Astrocyte (in vitro differentiated cells and primary cell): ENCODE measurements at regions not wholly inside any gene's neighbourhood (a gene's known extent, or its start where the extent isn't known, plus 50 kb on each side); places are given as distances from the start of the nearest gene placed in this dataset.

Experiments
- CTCF ChIP-seq: IDR thresholded peaks from 2 replicates; pipeline ENCODE4 v1.5.1; 2011; ENCODE audit warnings: low read depth, mild to moderate bottlenecking, inconsistent platforms, low read length, moderate library complexity; ENCODE audit not compliant: insufficient read depth
- EZH2 ChIP-seq: IDR thresholded peaks from 2 replicates; pipeline ENCODE4 v1.6.1; 2012; ENCODE audit warnings: mild to moderate bottlenecking, low read length, inconsistent platforms; ENCODE audit not compliant: insufficient read depth

DNA sequence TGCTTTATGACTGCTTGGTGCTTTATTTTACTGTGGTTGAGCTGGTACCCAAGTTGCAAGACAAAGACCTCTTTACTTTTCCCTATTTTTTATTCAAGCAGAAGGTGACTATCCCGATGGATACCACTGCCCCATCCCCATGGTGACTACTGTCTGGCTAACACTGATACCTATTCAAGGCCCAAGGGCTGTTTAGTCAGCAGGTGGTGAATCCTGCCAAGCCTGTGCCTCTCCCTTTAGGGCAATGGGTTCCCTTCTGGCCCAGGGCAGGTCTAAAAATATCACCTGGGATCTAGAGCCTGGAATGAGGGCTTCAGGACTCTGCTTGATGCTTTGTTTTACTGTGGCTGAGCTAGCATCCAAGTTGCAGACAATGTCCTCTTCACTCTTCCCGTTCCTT is 510.0 kb upstream of the GRAMD2B start:
- no peak for TF ChIP-seq CTCF
- no peak for TF ChIP-seq EZH2
